ENCODE measurements at regions not wholly inside any gene's neighbourhood (a gene's known extent, or its start where the extent isn't known, plus 50 kb on each side); places are given as distances from the start of the nearest gene placed in this dataset.

DNA sequence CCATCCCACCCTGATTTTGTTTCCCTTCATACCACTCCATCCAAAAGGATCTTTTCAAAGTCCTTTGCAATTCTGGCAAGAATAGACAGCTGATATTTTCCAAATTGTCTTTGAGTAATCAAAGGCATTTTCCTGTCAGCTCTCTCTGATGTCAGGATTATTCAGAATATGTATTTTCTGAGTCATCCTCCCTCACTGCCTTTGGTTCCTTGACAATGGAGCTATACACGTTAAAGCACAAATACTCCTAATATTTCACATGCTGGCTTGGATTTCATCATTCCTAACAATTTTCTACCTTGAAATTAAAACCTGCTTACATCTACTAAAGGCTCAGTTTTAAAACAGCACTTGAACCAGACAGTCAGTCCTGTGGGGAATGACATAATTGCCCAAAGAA lies 379.4 kb downstream of the GADD45G start:
- TF ChIP-seq, protein P1, sequence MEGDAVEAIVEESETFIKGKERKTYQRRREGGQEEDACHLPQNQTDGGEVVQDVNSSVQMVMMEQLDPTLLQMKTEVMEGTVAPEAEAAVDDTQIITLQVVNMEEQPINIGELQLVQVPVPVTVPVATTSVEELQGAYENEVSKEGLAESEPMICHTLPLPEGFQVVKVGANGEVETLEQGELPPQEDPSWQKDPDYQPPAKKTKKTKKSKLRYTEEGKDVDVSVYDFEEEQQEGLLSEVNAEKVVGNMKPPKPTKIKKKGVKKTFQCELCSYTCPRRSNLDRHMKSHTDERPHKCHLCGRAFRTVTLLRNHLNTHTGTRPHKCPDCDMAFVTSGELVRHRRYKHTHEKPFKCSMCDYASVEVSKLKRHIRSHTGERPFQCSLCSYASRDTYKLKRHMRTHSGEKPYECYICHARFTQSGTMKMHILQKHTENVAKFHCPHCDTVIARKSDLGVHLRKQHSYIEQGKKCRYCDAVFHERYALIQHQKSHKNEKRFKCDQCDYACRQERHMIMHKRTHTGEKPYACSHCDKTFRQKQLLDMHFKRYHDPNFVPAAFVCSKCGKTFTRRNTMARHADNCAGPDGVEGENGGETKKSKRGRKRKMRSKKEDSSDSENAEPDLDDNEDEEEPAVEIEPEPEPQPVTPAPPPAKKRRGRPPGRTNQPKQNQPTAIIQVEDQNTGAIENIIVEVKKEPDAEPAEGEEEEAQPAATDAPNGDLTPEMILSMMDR (IDR thresholded peaks at IDR 0.05), result no peak
- no peak for TF ChIP-seq RAD21 (IDR thresholded peaks at IDR 0.05; ENCODE audit: low read length)
- TF ChIP-seq POLR2AphosphoS5 (IDR thresholded peaks at IDR 0.05; ENCODE audit: low read depth, low read length), result no peak
- TF ChIP-seq FOXJ3 (CRISPR knock-in tag; IDR thresholded peaks at IDR 0.05), result no peak
- no peak for TF ChIP-seq SIN3A (IDR thresholded peaks at IDR 0.05; ENCODE audit: borderline replicate concordance, low read depth, low read length)
- no peak for TF ChIP-seq RXRA (IDR thresholded peaks at IDR 0.05; ENCODE audit: borderline replicate concordance, low read depth)

Data from SK-N-SH (cell line).